ENCODE measurements at regions not wholly inside any gene's neighbourhood (a gene's known extent, or its start where the extent isn't known, plus 50 kb on each side); places are given as distances from the start of the nearest gene placed in this dataset.

DNA sequence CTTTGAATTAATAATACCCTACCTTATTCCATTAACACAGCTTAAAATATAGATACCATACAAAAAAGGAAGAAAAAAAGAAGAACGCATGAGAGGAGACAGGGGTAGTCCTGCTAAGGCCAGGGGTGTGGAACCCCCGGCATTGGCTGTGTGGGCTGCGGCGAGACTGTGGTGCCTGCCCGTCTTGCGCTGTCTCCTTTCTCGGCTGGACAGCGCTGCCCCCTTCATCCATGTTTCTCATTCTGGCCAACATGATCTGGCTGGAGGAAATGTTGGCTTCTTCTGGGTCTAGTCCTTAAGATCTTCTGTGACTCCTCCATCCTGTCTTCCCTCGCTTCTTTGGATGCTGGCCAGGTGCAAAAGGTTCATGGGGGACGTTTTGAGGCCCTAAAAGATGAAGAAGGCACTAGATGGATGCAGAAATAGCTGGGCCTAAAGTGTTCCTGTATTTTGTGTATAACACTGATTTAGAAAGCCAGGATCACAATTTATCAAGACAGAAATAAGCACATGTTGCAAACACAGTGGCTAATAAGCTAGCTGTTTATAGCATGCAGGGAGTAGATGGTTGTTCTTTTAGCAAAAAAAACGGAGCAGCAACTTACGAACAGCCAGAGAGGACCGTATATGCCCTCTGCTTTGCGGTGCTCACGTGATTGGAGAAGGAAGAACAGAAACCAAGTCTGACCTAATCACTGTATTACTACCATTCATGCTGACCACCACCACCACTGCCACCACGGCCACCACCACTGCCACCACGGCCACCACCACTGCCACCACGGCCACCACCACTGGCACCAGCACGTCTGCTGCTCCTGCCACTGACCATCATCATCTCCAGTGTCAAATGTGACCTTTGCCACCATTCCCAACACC, 71.7 kb upstream of the ASB18 start:
- Mint-ChIP-seq H3K27me3 (no peaks in the 10 kb centered on the region), H3K27ac (no peak overlapping the region), H3K4me1 (no peaks in the 10 kb centered on the region), H3K4me3 (no peak overlapping the region), H3K9me3 (ENCODE audit: insufficient read depth) (no peaks in the 10 kb centered on the region)
- Histone ChIP-seq H3K9ac (ENCODE audit: low read length) (no peak overlapping the region), H3K9me3 (ENCODE audit: control extremely low read depth in 1 of 3, control insufficient read depth in 2 of 3, insufficient read depth in 1 of 3, low read length in 2 of 3) (no peaks in the 10 kb centered on the region), H3K4me1 (ENCODE audit: control insufficient read depth in 2 of 2, insufficient read depth in 2 of 2, low read length in 2 of 2) (no peaks in the 10 kb centered on the region), H2AFZ (ENCODE audit: insufficient read depth, low read depth, low read length, poor library complexity, severe bottlenecking) (no peak overlapping the region), H3K79me2 (ENCODE audit: control insufficient read depth, insufficient read depth, low read length) (no peaks in the 10 kb centered on the region), H3K4me3 (ENCODE audit: control extremely low read depth in 1 of 5, extremely low read depth in 1 of 5, insufficient read depth in 1 of 5, low read depth in 2 of 5, low read length in 4 of 5) (no peak overlapping the region), H3K4me2 (replicated peaks; ENCODE audit: low read depth, low read length, poor library complexity, severe bottlenecking) (no peak overlapping the region), H3K27ac (ENCODE audit: low read length in 2 of 2) (no peak overlapping the region), H3K27me3 (replicated peaks in 1 of 4; ENCODE audit: control extremely low read depth in 1 of 4, control insufficient read depth in 3 of 4, insufficient read depth in 4 of 4, low read length in 3 of 4) (peaks cover 0 to 5% (median 0%) of the 10 kb centered on the region in 4 experiments), H4K20me1 (ENCODE audit: control insufficient read depth, insufficient read depth, low read length, poor library complexity, severe bottlenecking) (no peaks in the 10 kb centered on the region), H3K36me3 (replicated peaks in 1 of 2; ENCODE audit: control extremely low read depth in 1 of 2, control insufficient read depth in 1 of 2, extremely low read depth in 1 of 2, insufficient read depth in 2 of 2, low read length in 1 of 2) (no peaks in the 10 kb centered on the region)
- intact Hi-C loops (cut with micrococcal nuclease) = no loop called here
- DNase-seq (no peak), ATAC-seq (ENCODE audit: low read depth) (no peak)
- 94% methylated on average over 14 of the region's 19 CpGs for WGBS (ENCODE audit: insufficient coverage)
- TF ChIP-seq CTCF (IDR thresholded peaks at IDR 0.05) (no peak), EZH2 (IDR thresholded peaks at IDR 0.05; ENCODE audit: borderline replicate concordance, insufficient read depth, low read depth, low read length, poor library complexity, severe bottlenecking) (no peak)
- ChIA-PET POLR2A (no interaction called here), CTCF (interaction anchor here (0.9 kb wide), 1 partner anchor 724 kb away, joined by 3 read pairs; no protein-coding TSS in a partner anchor)

Measured in B cell (primary cell).